ENCODE measurements at regions not wholly inside any gene's neighbourhood (a gene's known extent, or its start where the extent isn't known, plus 50 kb on each side); places are given as distances from the start of the nearest gene placed in this dataset.

DNA sequence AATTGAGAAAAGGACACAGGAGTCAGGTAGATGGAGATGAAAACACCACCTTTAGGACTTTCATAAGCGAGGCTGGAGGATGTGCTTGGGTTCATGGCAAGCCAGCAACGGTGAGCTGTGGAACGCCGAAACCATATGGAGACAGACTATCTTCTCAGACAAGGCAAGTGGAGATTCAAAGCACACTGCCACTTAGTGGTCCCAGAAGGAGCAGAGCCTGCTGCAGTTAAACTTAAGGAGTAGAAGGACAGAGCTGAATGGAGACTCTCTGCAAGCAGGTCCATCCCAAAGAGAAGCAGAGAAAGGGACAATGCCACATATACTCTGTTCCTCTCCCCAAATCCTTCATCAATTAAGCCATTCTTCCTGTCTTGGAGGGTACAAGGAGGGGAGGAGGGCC lies 236.3 kb upstream of the HABP2 start:
- TF ChIP-seq, protein P1, sequence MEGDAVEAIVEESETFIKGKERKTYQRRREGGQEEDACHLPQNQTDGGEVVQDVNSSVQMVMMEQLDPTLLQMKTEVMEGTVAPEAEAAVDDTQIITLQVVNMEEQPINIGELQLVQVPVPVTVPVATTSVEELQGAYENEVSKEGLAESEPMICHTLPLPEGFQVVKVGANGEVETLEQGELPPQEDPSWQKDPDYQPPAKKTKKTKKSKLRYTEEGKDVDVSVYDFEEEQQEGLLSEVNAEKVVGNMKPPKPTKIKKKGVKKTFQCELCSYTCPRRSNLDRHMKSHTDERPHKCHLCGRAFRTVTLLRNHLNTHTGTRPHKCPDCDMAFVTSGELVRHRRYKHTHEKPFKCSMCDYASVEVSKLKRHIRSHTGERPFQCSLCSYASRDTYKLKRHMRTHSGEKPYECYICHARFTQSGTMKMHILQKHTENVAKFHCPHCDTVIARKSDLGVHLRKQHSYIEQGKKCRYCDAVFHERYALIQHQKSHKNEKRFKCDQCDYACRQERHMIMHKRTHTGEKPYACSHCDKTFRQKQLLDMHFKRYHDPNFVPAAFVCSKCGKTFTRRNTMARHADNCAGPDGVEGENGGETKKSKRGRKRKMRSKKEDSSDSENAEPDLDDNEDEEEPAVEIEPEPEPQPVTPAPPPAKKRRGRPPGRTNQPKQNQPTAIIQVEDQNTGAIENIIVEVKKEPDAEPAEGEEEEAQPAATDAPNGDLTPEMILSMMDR (IDR thresholded peaks at IDR 0.05) = no peak
- TF ChIP-seq POLR2A (IDR thresholded peaks at IDR 0.05) (no peak), EP300 (IDR thresholded peaks at IDR 0.05) (no peak)

Measured in tibial nerve (tissue), 4 donors.